HG02884 (cell line): ENCODE measurements at regions not wholly inside any gene's neighbourhood (a gene's known extent, or its start where the extent isn't known, plus 50 kb on each side); places are given as distances from the start of the nearest gene placed in this dataset.
"Not testable (repeated sequence)": the region's sequence is repeated elsewhere in the genome, so short reads cannot be mapped to it uniquely, and the experiment has no call there.

ENCODE experiments used
- ATAC-seq: cut with Tn5 transposase; IDR thresholded peaks from one replicate; pipeline ENCODE4 v1.9.1; 2021; ENCODE audit warnings: mild to moderate bottlenecking, moderate library complexity; ENCODE audit not compliant: unreplicated experiment

DNA sequence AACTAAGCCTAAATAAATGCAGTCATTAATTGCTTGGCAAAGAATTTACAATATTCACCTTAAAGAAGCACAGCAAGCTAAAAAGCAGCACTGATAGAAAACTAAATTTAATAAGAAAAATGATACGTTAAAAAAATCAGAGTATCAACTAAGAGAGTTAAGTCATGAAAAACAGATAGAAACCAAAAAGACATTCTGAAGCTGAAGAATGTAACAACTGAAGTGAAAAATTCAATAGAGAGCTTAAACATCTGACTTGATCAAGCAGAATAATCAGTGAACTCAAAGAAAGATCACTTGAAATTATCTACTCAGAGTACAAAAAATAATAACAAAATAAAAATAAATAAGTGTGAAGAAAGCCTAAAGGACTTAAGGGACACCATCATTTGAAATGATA, 588.0 kb upstream of the HS3ST1 start:
- ATAC-seq = no peak

DNA sequence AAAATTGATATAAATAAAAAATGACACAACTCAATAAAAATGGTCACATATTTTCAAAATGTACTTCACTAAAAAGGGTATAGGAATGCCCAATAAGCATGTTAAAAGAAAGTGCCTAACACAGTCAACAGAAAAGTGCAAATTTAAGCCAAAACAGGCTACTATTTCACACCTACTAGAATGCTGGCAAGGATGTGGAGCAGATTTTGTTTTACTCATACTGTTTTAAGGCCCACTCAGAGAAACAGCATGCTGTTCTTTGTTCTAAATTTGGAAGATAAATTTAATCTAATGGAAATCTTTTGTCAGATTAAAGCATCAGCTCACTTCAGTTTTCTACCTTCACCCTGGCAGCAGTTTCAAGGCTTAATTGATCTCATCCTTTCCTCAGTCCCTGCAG, 576.8 kb upstream of the HS3ST1 start:
- no peak for ATAC-seq

- not testable (repeated sequence) for ATAC-seq
These were observed 567.9 kb upstream of the HS3ST1 start for GRCh38 chr4:11996581-11996980.

DNA sequence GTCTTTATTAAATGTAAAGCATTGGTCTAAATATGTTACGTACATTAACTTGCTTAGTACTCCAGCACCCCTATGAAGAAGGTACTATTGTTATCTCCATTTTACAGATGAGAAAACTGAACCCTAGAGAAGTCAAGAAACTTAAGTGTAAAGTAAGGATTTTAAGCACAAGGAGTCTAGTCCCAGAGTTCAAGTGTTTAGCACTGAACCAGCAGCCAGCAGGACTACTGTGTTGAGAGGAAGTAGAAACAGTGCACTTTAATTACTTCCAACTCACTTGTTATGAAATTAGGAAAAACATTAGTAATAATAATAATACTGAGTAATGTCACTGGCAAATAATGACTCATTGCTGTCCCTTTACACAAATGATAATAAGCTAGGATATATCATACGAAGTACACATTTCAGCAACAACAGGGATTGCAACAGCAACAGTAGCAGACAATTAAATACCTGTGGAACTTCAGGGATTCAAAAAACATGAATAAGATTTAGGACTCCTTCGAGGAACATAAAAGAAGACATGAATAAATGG, 548.1 kb upstream of the HS3ST1 start:
- no peak for ATAC-seq

DNA sequence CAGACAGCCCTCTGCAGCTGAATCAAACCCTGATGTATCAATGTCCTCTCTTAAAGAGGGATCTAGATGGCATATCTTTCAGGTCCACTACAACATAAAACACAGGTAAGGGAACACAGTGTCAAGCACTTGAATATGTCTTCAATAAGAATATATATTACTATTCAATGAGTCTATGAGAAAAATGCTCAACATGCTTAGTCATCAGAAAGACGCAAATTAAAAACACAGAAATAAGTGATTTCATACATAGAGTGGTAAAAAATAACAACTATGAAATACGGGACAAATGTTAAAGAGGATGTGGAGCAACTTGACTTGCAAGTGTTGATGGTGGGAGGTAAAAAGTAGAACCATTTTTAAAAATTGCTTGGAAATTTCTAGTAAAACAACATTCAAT, 544.6 kb upstream of the HS3ST1 start:
- no peak for ATAC-seq

- ATAC-seq = no peak
These were observed 542.1 kb upstream of the HS3ST1 start for GRCh38 chr4:11970754-11971153.

DNA sequence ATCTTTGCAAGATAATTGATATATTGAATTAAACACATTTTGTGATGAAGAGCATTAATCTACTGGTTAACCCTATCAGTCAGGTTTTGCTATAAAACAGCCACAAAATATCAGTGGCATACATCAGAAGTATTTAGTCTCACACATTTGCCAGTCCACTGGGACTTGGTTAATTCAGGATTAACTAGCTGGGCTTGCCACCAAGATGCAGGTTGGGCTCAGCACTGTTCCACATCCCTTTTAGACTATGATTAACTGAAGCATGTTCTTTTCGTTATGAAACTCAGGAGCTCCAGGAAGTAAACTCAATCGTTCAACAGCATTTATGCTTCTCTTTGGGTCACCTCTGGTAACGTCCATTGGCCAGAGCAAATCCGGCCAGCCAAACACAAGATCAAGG, 538.1 kb upstream of the HS3ST1 start:
- ATAC-seq = no peak

DNA sequence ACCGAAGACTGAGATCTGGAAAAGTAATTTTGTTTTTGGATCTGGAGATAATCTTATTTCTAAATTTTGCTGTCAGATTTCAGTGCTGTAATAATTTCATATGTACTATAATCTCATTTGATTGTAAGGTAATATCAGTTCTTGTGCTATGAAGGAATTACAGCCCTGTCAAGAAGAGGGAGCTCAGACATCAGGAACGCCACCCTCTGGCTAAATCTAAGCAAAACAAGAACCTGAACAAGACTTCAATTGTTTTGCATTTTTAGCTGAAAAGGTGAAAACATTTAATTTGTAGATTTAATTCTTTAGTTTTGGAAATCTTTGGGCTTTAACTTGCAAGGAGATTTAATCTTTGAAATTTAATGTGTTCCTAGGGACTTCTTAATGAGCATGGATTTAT, 525.4 kb upstream of the HS3ST1 start:
- ATAC-seq = no peak

GRCh38 chr4:11949355-11949754, 520.7 kb upstream of the HS3ST1 start:
- ATAC-seq = no peak

- not testable (repeated sequence) for ATAC-seq
These were observed 518.9 kb upstream of the HS3ST1 start for GRCh38 chr4:11947629-11948028.

DNA sequence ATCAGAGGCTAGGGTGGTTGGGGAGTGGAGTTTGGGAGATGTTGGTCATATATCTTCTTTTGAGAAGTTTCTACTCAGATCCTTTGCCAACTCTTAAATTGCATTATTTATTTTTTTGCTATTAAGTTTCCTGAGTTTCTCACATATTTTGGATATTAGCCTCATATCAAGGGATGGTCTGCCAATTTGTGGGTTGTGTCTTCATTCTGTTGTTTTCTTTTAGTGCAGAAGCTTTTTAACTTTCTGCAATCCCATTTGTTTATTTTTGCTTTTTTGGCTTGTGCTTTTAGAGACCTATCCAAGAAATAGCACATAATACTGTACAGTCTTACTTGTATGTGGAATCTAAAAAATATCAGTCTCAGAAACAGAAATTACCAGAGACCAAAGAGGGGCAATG, 509.2 kb upstream of the HS3ST1 start:
- ATAC-seq = no peak

GRCh38 chr4:11931266-11931820, 502.6 kb upstream of the HS3ST1 start:
- no peak for ATAC-seq

DNA sequence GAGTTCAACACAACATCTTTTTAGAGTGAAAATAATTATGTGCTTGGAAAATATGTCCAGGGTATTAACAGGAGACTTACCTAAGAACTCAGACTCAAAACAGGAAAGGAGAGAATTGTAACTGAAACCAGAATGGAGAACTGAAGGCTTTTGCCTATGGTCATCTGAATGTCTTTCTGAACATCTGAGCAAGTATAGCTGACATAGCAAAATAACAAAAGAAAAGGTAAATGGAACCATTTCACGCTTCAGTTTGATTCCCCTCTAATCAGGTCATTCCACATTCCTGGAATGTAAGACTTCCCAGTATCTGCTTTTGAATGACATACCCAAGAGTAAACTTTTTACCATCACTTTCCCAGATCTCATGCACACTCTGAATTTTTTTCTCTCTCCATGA, 500.4 kb upstream of the HS3ST1 start:
- no peak for ATAC-seq

DNA sequence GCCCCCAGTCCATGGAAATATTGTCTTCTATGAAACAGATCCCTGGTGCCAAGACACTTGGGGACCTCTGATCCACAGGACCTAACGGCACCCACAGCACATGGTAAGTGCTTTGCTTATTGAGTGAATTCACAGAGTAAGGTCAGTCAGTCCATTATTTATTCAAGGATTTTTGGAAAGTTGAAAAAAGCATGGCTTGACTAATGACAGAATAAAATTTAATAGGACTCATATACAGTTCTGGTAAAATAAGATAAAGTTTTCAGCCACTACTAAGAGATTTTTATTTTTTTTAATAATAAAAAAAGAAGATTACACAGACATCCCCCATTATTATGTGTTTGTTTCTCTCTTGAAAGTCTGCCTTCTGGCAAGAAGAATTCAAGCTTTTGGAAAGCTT, 490.6 kb upstream of the HS3ST1 start:
- no peak for ATAC-seq

- no peak for ATAC-seq
These were observed 485.7 kb upstream of the HS3ST1 start for GRCh38 chr4:11914406-11914805.

GRCh38 chr4:11912886-11913285, 484.2 kb upstream of the HS3ST1 start:
- no peak for ATAC-seq

DNA sequence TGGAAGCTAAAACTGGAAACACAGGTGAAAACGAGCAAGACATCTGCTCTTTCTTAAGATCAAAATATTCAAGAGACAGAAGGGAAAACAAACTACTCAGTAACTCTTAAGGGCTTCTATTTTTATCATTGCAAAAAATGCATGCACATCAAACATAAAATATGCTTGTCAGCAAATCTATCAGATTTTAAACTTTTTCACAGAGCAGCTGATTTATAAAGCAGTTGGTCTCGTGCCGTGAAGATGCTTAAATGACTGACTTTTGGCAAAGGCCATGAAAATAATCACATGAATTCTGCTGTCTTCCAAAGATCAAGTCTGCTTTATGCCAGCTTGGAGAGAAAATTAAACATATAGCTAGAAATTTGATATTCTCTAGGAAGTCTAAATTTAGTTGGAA, 482.1 kb upstream of the HS3ST1 start:
- ATAC-seq = no peak

GRCh38 chr4:11908712-11909111, 480.0 kb upstream of the HS3ST1 start:
- no peak for ATAC-seq

- ATAC-seq = no peak
These were observed 479.5 kb upstream of the HS3ST1 start for GRCh38 chr4:11908205-11908604.

DNA sequence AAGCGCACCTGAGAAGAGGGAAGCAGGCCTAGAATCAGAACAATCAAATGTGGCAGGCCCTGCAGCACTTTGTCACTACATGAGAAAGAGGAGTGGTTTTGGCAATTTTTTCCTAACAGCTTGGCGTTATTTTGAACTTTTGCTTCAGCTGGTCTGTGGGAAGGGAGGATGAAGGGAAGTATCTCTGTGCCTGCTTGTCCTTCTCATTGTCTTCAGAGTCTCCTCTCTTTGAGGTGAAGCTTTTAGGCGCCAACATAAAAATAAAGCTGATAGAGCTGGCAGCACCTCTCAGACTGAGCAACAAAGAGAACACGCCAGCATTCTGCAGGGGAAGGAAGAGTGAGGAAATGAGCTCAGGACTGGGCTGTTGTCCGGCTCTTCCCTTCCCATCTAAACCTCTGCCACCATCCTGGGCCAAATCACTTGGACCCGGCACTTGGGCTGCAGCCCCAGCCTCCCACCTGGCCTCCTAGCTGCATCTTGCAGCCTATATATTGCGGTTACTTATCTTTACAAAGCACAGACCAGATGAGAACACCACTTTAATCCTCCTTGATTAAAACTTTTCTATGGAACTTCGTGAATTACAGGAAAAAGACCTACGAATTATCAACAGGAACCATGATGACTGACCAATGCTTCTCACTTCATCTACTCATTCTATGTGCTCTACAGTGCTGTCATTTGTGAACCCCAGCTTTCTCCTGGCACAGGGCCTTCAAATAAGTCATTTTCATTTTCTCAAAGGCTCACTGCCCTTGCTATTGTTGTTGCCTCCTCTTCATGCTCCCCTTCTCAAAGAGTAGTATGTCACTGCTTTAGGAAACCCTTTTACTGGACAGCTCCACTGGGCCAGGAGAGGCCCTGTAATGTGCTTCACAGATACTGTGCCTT, 476.4 kb upstream of the HS3ST1 start:
- ATAC-seq = no peak

- no peak for ATAC-seq
These were observed 475.4 kb upstream of the HS3ST1 start for GRCh38 chr4:11904117-11904535.

DNA sequence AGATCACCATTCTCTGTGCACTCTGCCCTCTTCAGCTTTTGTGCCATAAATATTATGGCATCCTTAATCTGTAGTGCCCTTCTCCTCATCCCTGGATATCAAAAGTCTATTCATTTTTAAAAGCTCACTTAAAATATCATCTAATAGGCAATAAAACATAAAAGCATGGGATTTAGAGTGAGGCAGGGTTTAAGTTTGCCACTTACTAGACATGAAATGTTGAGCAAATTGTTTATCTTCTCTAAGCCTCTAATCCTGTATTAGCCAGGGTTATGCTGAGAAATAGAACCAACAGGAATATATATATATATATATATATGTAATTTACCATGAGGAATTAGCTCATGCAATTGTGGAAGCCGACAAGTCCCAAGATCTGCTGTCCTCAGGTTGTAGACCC, 472.4 kb upstream of the HS3ST1 start:
- no peak for ATAC-seq
